GM18520 (cell line): ENCODE measurements at regions not wholly inside any gene's neighbourhood (a gene's known extent, or its start where the extent isn't known, plus 50 kb on each side); places are given as distances from the start of the nearest gene placed in this dataset.

Experiments
- ATAC-seq: cut with Tn5 transposase; IDR thresholded peaks from one replicate; pipeline ENCODE4 v1.9.1; 2021; ENCODE audit not compliant: unreplicated experiment

- ATAC-seq: no peak
These were observed 419.8 kb downstream of the PLK2 start for GRCh38 chr5:58040044-58040443.

- no peak for ATAC-seq
These were observed 422.0 kb downstream of the PLK2 start for GRCh38 chr5:58037899-58038298.

GRCh38 chr5:58025809-58026208 is 434.1 kb downstream of the PLK2 start:
- no peak for ATAC-seq

- no peak for ATAC-seq
These were observed 435.7 kb downstream of the PLK2 start for GRCh38 chr5:58024151-58024550.

- ATAC-seq: no peak
These were observed 437.8 kb downstream of the PLK2 start for GRCh38 chr5:58022055-58022454.

- no peak for ATAC-seq
These were observed 438.4 kb downstream of the PLK2 start for GRCh38 chr5:58021466-58021865.

- ATAC-seq: no peak
These were observed 440.3 kb downstream of the PLK2 start for GRCh38 chr5:58019614-58020013.

GRCh38 chr5:58018016-58018415 is 441.9 kb downstream of the PLK2 start:
- no peak for ATAC-seq

GRCh38 chr5:58016877-58017276 is 443.0 kb downstream of the PLK2 start:
- no peak for ATAC-seq

- no peak for ATAC-seq
These were observed 443.5 kb downstream of the PLK2 start for GRCh38 chr5:58016358-58016757.

- ATAC-seq: no peak
These were observed 444.7 kb downstream of the PLK2 start for GRCh38 chr5:58015175-58015574.

GRCh38 chr5:58013542-58014258 is 446.2 kb downstream of the PLK2 start:
- ATAC-seq: no peak

GRCh38 chr5:58012801-58013315 is 447.0 kb downstream of the PLK2 start:
- no peak for ATAC-seq

GRCh38 chr5:58012102-58012501 is 447.8 kb downstream of the PLK2 start:
- ATAC-seq: no peak

- no peak for ATAC-seq
These were observed 448.6 kb downstream of the PLK2 start for GRCh38 chr5:58011301-58011700.

GRCh38 chr5:58009754-58010153 is 450.1 kb downstream of the PLK2 start:
- ATAC-seq: no peak

GRCh38 chr5:58002323-58002722 is 457.6 kb downstream of the PLK2 start:
- no peak for ATAC-seq

GRCh38 chr5:57993866-57994265 is 466.0 kb downstream of the PLK2 start:
- no peak for ATAC-seq

- no peak for ATAC-seq
These were observed 470.5 kb downstream of the PLK2 start for GRCh38 chr5:57989378-57989777.

GRCh38 chr5:57988813-57989212 is 471.1 kb downstream of the PLK2 start:
- no peak for ATAC-seq

GRCh38 chr5:57987552-57987951 is 472.3 kb downstream of the PLK2 start:
- no peak for ATAC-seq

- no peak for ATAC-seq
These were observed 473.0 kb downstream of the PLK2 start for GRCh38 chr5:57986761-57987341.

GRCh38 chr5:57983426-57983825 is 476.5 kb downstream of the PLK2 start:
- ATAC-seq: no peak
